ENCODE measurements at regions not wholly inside any gene's neighbourhood (a gene's known extent, or its start where the extent isn't known, plus 50 kb on each side); places are given as distances from the start of the nearest gene placed in this dataset.
A peak's percentile ranks its signal among the peaks of the same experiment; 100 is the strongest.
"Not testable (repeated sequence)": the region's sequence is repeated elsewhere in the genome, so short reads cannot be mapped to it uniquely, and the experiment has no call there.

DNA sequence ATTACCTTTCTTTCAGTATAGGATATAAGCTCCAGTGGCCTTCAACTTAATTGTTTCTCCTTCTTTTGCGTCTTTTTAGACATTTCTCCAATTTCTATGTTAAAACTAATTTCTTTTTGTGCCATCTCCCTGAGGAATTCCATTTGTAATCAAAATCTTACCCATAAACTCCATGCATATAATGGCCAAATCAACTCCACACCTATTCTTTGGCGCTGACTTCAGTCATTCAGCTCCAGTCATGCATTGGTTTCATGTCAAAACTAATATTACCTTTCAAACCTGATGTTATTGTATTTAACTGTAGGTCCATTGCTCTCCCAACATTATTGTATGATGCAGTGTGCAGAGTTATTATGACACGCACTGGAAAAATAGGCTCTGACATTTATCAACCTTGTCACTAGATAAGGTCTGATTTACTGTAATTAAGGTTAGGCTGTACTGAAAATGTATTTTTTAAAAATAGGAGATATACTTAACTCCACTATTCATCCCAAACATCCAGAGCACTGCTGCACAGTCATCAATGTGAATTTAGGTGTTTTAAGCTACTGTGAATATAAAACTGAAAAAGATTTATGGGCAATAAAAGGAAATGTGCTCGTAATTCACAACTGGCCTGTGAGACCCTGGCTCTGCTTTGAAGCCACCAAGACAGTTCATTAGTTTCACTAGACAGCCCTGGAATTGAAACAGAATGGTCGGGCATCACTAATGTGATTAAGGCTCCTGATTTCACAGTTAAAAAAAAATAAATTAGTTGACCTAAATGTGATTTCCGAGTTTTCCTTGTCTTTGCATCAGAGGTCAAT, 180.6 kb upstream of the GRIA4 start:
- DNase-seq (ENCODE audit: low read depth) = no peak

DNA sequence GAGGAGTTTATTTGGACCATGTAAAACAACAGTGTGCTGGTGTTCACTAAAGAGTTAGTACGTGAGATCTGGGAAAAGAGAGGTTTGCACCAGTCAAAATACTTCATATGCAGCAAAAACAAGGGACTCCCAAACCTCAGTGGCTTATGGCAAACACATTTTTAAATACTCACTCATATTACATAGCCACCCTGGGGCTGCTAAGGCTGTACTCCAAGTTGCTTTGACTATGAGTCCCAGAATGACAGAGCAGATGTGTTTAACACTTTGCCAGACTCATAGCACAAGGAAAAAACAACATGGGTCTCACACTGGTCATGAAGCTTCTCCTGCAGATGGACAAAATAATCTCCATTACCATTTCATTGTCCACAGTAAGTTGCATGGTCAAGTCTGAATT, 202.8 kb upstream of the GRIA4 start:
- DNase-seq (ENCODE audit: low read depth) = no peak

DNA sequence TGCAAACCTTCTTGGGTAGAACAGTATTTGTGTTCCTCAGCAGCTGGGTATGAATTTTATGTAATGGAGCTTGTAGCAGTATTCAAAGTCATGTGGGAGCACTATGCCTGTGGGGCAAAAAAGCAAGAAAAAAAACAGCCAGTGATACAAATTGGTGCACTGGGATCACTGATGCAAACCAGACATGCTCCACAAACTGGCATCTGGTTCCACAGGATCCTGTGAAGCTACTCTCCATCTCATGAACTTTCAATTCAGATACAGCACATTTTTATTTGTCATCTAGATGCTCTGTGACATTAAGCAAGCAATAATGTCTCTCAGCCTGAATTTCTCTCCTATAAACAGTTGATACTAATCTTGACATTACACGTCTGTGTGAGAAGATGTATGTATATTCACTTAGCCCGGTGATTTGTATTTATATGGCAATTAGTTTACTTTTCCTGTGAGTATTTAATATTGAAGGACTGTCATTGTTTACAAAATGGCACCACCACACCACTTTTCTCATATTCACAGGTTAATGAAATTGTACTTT, 208.5 kb upstream of the GRIA4 start:
- DNase-seq (ENCODE audit: low read depth) = no peak

DNA sequence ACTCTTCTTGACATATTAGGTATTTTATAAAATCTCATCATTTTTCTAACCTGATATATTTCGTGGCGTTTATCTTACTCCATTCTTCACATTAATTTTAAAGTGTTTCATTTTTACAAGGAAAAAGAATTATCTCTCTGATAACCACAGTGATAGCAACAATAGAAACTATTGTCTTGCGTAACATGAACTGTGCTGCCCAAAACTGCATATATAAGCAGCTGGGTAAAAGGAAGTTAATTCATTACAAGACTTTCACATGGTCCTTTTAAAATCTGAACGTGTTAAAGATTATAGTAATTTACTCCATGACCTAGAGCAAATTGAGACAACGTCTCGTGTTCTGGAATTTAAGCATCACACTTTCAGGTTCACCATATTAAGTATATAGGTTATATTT, 210.4 kb upstream of the GRIA4 start:
- DNase-seq (ENCODE audit: low read depth) = no peak

DNA sequence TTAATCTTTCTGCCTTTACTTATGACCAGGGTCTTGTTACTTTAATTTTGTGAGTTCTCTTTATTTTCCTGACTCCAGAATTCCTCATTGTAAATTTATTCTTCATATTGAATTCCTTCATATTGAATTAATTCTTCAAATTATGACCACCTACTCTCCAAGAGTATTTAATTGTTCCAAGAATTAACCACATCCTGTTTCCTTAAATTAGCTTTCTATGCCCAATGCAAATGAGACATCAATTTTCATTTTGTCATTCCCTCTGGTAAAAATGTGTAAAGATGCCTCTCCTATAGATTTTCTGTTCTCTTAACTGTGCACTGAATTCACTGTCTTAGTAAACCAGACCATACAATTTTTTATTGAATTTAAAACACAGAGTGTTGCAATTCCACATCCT, 211.2 kb upstream of the GRIA4 start:
- no peak for DNase-seq (ENCODE audit: low read depth)

DNA sequence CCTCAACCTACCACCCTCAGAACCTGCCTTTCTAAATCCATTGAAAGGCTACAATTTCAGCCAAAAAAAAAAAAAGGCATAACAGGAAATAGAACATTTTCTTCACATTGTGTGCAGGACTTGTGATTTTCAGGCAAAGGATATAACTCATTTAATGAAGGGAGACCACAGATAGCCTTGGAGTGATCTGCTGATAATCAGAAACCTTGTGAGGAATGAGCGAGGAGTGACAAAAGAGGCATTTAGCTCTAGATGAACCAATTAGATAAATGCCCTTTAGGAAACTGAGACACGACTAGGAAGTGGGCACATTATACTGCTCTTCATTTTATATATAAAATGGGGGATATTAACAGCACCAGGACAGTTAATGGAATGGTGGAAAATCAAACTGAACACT, 216.5 kb upstream of the GRIA4 start:
- no peak for DNase-seq (ENCODE audit: low read depth)

DNA sequence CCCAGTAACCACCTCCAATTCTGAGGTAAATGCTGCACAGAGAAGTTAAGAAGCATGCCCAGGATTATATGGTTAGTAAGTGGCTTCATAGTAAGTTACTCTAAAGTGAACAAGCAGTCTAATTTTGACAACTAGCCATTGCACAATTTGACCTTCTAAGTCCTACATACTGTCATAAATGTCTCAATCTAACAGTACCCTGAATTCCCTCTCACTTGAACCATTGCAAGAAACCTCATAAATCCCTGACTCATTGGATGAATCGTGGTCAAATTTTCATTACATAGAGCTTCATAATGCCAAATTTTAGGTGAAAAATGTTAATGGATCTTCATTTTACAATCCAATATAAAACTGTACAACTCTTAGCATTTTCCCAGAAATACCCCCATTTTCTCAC, 217.3 kb upstream of the GRIA4 start:
- DNase-seq (ENCODE audit: low read depth) = peak; percentile 6

DNA sequence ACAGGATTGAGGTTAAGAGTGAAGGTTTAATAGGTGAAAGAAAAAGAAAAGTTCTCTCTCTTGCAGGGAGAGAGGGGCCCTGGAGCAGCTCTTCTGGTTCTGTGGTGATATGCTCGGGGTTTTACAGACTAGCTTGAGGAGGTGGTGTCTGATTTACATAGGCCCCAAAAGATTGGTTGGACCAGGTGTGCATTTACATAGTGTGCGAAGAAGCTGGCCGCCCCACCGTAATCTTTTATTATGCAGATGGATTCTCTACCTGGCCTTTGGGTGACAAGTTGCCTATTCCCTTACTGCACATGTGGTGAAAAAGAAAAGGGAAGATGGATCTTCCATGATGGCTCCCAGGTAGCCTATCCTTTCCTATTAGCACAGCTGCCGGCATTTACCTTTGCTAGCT, 219.9 kb upstream of the GRIA4 start:
- no peak for DNase-seq (ENCODE audit: low read depth)

DNA sequence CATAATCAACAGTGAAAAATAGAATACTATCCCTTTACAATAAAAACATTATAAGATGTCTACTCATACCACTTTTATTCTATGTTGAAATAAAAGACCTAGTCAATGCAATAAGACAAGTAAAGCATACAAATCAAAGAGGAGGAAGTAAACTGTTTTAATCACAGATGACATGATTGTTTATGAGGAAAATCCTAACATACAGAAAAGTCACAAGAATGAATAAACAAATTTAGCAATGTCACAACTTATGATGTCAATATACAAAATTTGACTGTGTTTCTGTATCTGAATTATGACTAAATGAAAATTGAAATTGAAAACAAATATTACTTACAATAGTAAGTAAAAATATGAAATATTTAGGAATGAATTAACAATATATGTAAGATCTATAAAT, 221.9 kb upstream of the GRIA4 start:
- no peak for DNase-seq (ENCODE audit: low read depth)

DNA sequence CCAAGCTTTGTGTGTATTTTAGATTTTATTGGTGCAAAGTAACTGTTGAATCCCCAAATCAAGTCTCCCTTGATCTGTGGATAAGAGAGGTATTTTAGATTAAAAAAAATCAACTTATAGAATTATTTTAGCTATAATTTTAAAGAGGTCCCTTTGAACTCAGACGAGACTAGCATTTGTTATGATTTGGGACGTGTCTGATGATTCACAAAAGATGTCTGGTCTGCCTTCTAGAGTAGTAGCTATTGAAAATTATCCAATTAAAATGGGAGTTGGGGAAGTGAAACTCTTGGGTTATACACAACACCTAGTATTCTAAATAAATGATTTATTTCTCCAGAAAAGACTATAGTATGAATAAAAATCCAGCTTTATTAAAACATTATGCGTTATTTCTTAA, 227.9 kb upstream of the GRIA4 start:
- no peak for DNase-seq (ENCODE audit: low read depth)

DNA sequence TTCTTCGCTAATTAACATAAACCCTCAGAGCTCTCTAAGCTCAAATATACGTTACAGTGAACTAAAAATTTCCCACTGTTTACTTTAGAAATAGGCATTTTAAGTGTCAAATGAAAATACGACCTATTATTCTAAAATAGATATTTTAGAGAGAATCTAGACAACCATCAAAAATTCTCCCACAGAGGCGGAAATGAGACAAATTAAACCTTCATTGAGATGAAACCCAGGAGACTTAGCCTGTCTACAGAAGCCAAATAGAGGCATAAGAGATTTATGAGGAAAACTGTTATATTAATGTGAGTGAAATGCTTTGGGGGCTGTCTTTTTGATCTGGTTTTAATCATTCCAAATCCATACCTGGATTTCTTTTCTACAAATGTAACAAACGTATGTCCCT, 232.0 kb upstream of the GRIA4 start:
- DNase-seq (ENCODE audit: low read depth) = no peak

DNA sequence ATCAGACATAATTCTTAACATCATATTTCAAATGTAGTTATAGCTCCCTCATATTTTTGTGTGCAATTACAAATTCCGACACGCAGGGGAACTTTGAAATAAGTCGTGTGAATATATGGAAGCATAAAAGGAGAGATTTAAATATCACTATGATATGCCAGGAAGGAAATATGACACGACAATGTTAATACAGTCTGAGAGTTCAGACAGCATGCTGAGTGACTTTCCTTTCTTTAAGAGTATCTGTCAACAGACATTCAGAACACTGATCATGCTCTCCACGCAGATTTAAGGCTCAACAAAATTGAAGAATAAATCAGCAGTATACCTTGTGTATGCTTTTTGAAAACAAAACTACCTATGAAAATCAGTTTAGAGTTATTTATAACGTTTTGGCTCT, 232.6 kb upstream of the CARD18 start:
- DNase-seq (ENCODE audit: low read depth) = no peak

DNA sequence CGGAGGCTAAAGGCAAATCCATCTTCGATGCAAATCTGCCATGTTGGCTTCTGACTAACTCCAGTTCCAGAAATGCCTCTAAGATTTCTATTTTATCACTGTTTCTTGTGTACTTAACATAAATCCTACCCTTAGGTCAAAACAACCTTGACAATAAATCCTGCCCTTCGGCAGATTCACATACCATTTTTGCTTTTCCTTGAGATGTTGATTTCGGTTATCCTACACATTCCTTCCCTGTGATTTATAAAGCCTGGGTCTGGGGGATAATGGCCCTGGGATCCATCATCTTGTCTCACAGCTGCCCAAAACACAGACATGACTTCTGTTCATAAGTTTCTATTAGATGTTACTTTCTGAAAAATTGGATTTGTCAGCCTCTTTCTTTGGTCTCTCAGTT, 231.7 kb upstream of the CARD18 start:
- DNase-seq (ENCODE audit: low read depth) = no peak

DNA sequence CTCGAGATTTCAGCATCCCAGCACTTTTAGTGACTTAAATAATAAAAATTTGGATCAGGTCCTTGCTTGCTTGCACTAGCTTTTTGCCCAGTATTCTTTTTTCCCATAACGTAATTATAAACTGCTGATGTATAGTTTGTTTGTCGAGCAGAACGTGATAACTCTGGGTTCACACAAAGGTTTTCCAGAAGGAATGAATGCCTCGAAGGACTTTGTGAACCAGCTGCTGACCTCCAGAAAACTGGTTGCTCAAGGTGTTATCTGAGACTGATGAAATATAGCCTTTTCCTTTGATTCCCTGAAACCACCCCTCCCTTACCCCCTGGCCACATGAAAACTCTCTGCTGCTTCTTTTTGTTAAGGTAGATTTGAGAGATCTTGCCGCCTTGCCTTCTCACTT, 229.1 kb upstream of the CARD18 start:
- no peak for DNase-seq (ENCODE audit: low read depth)

DNA sequence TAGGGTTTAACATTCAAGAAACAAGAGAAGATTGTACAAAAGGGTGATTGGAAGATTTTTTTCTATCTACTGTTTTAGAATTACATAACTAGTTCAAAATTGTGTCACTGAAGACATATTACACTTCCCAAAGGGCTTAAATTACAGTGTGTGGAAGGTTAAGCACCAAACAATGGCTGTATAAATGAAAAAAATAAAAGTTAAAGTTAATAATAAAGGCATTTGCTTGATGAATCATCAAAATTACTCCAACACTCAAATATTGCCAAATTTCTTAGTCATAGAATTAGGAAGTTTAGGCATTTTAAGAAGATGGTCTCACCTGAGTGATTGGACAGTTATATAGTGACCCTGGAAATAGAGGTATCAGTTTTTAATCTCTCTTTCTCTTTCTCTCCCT, 227.6 kb upstream of the CARD18 start:
- no peak for DNase-seq (ENCODE audit: low read depth)

DNA sequence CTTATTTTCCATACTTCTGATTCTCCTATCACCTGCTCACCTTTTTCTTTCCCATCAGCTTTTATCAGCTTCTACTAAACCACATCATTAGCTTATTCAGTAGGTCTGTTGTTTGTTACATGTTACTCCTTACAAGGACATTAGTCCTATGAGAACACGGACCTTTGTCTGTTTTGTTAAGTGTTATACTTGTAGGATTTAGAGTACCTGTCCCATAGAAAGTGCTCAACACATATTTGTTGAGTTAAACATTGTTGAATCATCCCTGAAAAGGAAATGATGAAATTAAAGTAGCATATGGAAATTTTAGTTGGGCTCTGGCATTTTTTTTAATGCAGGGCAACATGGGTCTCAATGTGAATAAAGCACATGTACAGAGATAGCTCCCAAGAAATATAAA, 222.1 kb upstream of the CARD18 start:
- no peak for DNase-seq (ENCODE audit: low read depth)

DNA sequence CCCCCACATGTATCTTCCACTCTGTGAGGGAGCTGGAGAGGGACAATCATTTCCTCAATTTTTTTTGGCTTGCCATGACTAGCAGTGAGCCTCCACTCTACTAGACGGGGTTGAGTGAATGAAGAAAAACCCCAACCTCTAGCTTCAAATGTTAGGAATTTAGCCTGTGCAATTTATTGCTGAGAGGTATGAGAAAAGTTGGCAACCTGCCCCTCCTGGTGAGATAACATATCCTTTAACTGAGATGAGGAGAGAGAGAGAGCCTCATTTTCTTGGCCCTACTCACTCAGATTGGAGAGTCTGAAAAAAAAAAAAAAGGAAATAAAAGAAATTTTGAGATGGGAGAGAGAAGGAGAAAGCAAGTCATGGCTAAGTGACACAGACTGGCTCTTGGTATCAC, 218.2 kb upstream of the CARD18 start:
- DNase-seq (ENCODE audit: low read depth) = no peak

DNA sequence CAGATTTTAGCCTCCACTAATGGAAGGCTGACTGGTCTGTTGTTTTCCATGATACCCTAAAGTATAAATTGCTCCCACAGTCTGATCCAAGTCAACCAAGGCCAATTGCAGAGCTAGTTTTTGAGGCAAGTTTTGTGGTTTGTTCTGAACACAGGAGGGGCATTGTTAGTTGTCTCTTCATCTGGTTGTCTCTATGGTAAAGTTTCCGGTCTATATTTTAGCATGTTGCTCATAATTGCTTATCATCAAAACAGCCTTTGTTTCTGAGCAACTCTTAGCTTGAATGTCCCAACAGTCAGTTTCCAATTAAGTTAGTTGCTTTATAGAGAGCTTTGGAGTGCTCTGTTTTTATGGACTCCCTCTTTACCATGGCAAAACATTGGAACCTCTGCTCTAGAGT, 217.6 kb upstream of the CARD18 start:
- DNase-seq (ENCODE audit: low read depth) = no peak

DNA sequence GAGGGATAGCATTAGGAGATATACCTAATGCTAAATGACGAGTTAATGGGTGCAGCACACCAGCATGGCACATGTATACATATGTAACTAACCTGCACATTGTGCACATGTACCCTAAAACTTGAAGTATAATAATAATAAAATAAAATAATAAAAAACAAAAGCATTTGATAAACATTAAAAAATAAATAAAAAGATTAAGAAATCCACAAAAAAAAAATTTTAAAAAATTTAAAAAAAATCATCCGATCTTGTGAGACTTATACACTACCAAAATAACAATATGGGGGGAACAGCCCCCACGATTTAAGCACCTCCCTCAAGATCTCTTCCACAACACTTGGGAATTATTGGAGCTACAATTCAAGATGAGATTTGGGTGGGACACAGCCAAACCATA, 210.3 kb upstream of the CARD18 start:
- DNase-seq (ENCODE audit: low read depth) = not testable (repeated sequence)

DNA sequence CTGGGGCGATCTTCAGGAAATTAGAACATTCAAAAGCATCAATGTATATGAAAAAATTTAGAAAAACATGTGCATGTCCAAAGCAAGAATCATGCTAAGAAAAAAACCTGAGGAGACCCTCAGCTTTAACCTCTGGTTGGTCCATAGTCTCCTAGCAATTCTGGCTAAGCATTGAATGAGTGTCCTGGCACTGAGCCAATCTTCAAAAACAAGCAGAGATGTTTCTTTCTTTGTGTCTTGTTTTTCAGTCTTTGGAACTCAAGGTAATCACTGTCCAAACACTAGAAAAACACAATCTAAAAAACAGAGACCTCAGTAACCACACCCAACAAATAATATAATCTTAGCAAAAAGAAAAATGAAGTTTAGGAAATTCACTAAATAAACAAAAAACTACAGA, 205.4 kb upstream of the CARD18 start:
- no peak for DNase-seq (ENCODE audit: low read depth)

DNA sequence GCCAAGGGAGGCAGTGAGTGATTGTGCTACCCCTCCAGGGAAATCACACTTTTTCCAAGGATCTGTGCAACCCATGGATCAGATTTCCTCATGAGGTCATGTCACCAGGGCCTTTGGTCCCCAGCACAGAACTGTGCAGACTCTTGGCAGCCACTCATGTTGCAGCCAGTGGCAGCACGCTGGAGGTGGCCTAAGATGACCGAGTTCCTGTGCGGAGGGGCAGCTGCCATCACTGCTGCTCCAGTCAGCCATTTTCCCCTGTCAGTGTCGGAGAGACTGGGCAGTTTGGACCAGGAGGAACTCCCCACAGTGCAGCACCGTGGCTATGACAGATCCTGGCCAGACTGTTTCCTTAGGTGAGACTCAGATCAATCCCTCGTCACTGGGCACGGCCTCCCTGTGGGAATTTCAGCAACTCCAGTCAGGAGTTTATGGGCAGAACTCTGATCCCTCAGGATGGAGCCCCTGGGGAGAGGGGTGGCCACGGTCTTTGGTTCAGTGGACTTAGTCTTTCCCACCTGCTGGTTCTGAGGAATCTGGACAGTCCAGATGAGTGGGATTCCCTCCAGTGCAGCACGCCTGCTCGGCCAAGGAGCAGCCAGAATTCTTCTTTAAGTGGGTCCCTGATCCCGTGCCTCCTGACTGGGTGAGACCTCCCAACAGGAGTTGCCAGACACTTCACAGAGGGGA, 194.6 kb upstream of the CARD18 start:
- DNase-seq (ENCODE audit: low read depth) = no peak

DNA sequence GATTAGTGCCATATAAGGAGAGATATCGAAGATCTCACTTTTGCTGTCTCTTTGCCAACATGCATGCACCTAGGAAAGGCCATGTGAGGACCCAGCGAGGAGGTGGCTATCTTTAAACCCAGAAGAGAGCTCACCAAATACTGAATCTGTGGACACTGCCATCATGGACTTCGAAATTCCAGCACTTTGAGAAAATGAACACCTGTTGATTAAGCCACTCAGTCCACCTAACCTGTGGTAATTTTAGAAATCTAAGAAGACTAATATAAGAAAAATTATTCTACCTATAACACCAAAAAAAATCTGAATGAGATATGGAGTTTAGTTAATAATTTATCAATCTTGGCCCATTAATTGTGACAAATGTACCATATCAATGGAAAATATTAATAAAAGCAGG, 193.6 kb upstream of the CARD18 start:
- DNase-seq (ENCODE audit: low read depth) = no peak

DNA sequence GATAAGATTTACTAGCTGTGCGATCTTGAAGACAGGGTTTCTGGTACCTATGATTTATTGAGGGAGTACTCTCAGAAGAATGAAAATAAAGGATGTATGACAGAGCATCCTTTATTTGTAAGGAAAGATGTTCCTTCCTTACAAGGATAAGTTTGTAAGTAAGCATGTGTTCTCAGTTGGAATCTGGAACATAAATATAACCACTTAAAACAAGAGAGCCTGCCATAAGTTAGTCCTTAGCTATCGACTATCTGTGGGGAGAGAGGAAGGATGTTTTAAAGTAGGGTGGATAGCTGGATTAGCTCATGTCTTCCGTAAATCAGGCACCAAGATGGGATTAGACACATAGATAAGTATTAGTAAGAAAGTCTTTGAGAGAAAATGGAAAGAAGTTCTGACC, 192.6 kb upstream of the CARD18 start:
- no peak for DNase-seq (ENCODE audit: low read depth)

DNA sequence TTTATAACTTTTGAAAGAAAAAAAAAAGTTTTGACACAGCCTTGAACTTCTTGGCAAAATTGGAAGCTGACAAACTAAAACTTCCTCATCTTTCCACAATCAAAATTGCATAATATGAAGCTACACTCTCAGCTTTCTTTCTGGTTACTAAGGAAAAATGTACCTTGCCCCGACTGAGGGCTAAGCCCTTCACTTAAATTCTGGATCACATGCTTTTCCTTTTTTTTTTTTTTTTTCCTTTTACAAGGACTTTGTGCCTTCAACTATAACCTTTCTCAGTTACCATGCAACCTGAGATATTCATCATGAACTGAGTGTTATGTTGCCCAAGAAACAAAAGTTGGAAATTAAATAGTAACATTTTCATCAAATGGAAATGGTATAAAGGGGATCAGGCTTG, 188.5 kb upstream of the CARD18 start:
- no peak for DNase-seq (ENCODE audit: low read depth)

All from stromal cell of bone marrow (primary cell).